B cell (primary cell): ENCODE measurements at regions not wholly inside any gene's neighbourhood (a gene's known extent, or its start where the extent isn't known, plus 50 kb on each side); places are given as distances from the start of the nearest gene placed in this dataset.

Source experiments
- ATAC-seq: fragments of 200-7000 bp; cut with Tn5 transposase; one replicate; pipeline ENCODE4 v1.10.0; 2021; ENCODE audit warnings: low read depth, mild to moderate bottlenecking, moderate number of reproducible peaks, moderate library complexity
- CTCF ChIA-PET: fragments of 350-600 bp; sonication (Branson Sonifier 250); formaldehyde crosslinking; loops from one replicate; lab custom pipeline; 2021; ENCODE audit warnings: antibody characterized with exemption, inconsistent platforms; lab: Charles Lee
- POLR2A ChIA-PET: fragments of 350-600 bp; sonication (Branson Sonifier 250); formaldehyde crosslinking; loops from one replicate; lab custom pipeline; 2021; ENCODE audit warnings: antibody characterized with exemption; lab: Charles Lee
- DNase-seq: peaks from one replicate; pipeline ENCODE4 v3.0.0; 2013
- H2AFZ ChIP-seq: 2 replicates; pipeline ENCODE4 v1.6.1; 2012; ENCODE audit warnings: mild to moderate bottlenecking, low read depth, low read length; ENCODE audit not compliant: insufficient read depth, poor library complexity, severe bottlenecking
- H3K27ac ChIP-seq, 2 donors: 1 replicate in 1 of 2; 2 replicates in 1 of 2; pipeline ENCODE4 v1.5.1; 2012 to 2013; ENCODE audit warnings: low read length in 2 of 2, mild to moderate bottlenecking in 2 of 2, moderate library complexity in 1 of 2
- H3K27me3 ChIP-seq, 4 experiments: fragments of 200-600 bp in 1 of 4; sonication (generic) in 1 of 4; replicated peaks in 1 of 4; 1 replicate in 2 of 4; 2 replicates in 2 of 4; pipeline versions ENCODE4 v1.6.1 to v1.7.0; 2013 to 2016; ENCODE audit warnings: low read length in 3 of 4, mild to moderate bottlenecking in 2 of 4, mixed read lengths in 1 of 4, moderate library complexity in 1 of 4; ENCODE audit not compliant: insufficient read depth in 4 of 4, control insufficient read depth in 3 of 4; ENCODE audit errors: control extremely low read depth in 1 of 4
- H3K36me3 ChIP-seq, 2 experiments: replicated peaks in 1 of 2; 1 replicate in 1 of 2; 2 replicates in 1 of 2; pipeline versions ENCODE4 v1.6.1 to v1.7.1; 2013; ENCODE audit warnings: low read length in 1 of 2; ENCODE audit not compliant: insufficient read depth in 2 of 2, control insufficient read depth in 1 of 2; ENCODE audit errors: control extremely low read depth in 1 of 2, extremely low read depth in 1 of 2
- H3K4me1 ChIP-seq, 2 donors: fragments of 200-600 bp in 1 of 2; sonication (generic) in 1 of 2; 1 replicate in 1 of 2; 2 replicates in 1 of 2; pipeline versions ENCODE4 v1.5.1 to v1.6.1; 2013 to 2017; ENCODE audit warnings: low read length in 2 of 2; ENCODE audit not compliant: control insufficient read depth in 2 of 2, insufficient read depth in 2 of 2
- H3K4me2 ChIP-seq: replicated peaks from 2 replicates; pipeline ENCODE3; 2012; ENCODE audit warnings: mild to moderate bottlenecking, low read depth, low read length; ENCODE audit not compliant: poor library complexity, severe bottlenecking
- H3K4me3 ChIP-seq, 5 experiments: fragments of 200-600 bp in 1 of 5; sonication (generic) in 1 of 5; 1 replicate in 3 of 5; 2 replicates in 2 of 5; pipeline versions ENCODE4 v1.5.1 to v1.7.0; 2011 to 2016; ENCODE audit warnings: low read length in 4 of 5, mild to moderate bottlenecking in 4 of 5, low read depth in 2 of 5, control low read depth in 1 of 5, moderate library complexity in 1 of 5; ENCODE audit not compliant: insufficient read depth in 1 of 5; ENCODE audit errors: control extremely low read depth in 1 of 5, extremely low read depth in 1 of 5
- H3K79me2 ChIP-seq: fragments of 200-600 bp; sonication (generic); one replicate; pipeline ENCODE4 v1.6.0; 2016; ENCODE audit warnings: low read length; ENCODE audit not compliant: control insufficient read depth, insufficient read depth
- H3K9ac ChIP-seq: fragments of 200-600 bp; sonication (generic); 2 replicates; pipeline ENCODE4 v1.6.1; 2017; ENCODE audit warnings: mild to moderate bottlenecking, low read length, moderate library complexity
- H3K9me3 ChIP-seq, 3 donors: one replicate each; pipeline versions ENCODE4 v1.6.1 to v1.7.1; 2013; ENCODE audit warnings: low read length in 2 of 3; ENCODE audit not compliant: control insufficient read depth in 2 of 3, insufficient read depth in 1 of 3; ENCODE audit errors: control extremely low read depth in 1 of 3
- H4K20me1 ChIP-seq: 2 replicates; pipeline ENCODE4 v1.6.0; 2012; ENCODE audit warnings: mild to moderate bottlenecking, low read length; ENCODE audit not compliant: insufficient read depth, control insufficient read depth, poor library complexity, severe bottlenecking
- H3K27ac Mint-ChIP-seq: one replicate; pipeline ENCODE4 v1.8.0; 2021; ENCODE audit warnings: mixed read lengths
- H3K27me3 Mint-ChIP-seq: one replicate; pipeline ENCODE4 v1.8.0; 2021; ENCODE audit warnings: mixed read lengths
- H3K4me1 Mint-ChIP-seq: one replicate; pipeline ENCODE4 v1.8.0; 2021; ENCODE audit warnings: mixed read lengths
- H3K4me3 Mint-ChIP-seq: one replicate; pipeline ENCODE4 v1.8.0; 2021; ENCODE audit warnings: mixed read lengths
- H3K9me3 Mint-ChIP-seq: one replicate; pipeline ENCODE4 v1.8.0; 2022; ENCODE audit warnings: mixed read lengths; ENCODE audit not compliant: insufficient read depth
- CTCF ChIP-seq: fragments of 200-600 bp; IDR thresholded peaks from one replicate; pipeline ENCODE4 v1.8.0; 2022; ENCODE audit warnings: antibody characterized with exemption, mild to moderate bottlenecking
- EZH2 ChIP-seq: IDR thresholded peaks from 2 replicates; pipeline ENCODE4 v1.6.1; 2012; ENCODE audit warnings: borderline replicate concordance, low read depth, mild to moderate bottlenecking, moderate library complexity, low read length; ENCODE audit not compliant: insufficient read depth, poor library complexity, severe bottlenecking
- WGBS: methylation state at CpG from one replicate; pipeline ENCODE4 v1.1.5; 2013; ENCODE audit warnings: missing lambda C conversion rate; ENCODE audit not compliant: insufficient coverage; 5-methylcytosine and 5-hydroxymethylcytosine counted together
- intact Hi-C: fragments of 100-400 bp; cut with micrococcal nuclease; formaldehyde crosslinking; loops from one replicate; pipeline ENCODE4 v1.10.0; 2022

GRCh38 chr16:80903616-80904015 is 99.2 kb upstream of the CDYL2 start:
- no peaks in the 10 kb centered on the region for H3K4me1 Mint-ChIP-seq

More at GRCh38 chr16:80903616-80904015, 99.2 kb upstream of the CDYL2 start:
- Mint-ChIP-seq H3K9me3 (no peaks in the 10 kb centered on the region), H3K27ac (no peak overlapping the region), H3K4me3 (no peak overlapping the region), H3K27me3 (peaks cover 5% of the 10 kb centered on the region)
- TF ChIP-seq EZH2: no peak
- TF ChIP-seq CTCF: no peak
- H2AFZ ChIP-seq: no peak overlapping the region
- H3K36me3 ChIP-seq: no peaks in the 10 kb centered on the region
- ATAC-seq (no peak), DNase-seq (no peak)
- H3K9me3 ChIP-seq: no peaks in the 10 kb centered on the region
- no peaks in the 10 kb centered on the region for H3K27me3 ChIP-seq
- intact Hi-C loops: no loop called here
- H3K27ac ChIP-seq: no peak overlapping the region
- no peaks in the 10 kb centered on the region for H3K4me1 ChIP-seq
- H3K4me3 ChIP-seq: no peak overlapping the region
- no peaks in the 10 kb centered on the region for H4K20me1 ChIP-seq
- no peak overlapping the region for H3K9ac ChIP-seq
- CTCF ChIA-PET: no interaction called here
- WGBS: 100% methylated on average over 5 of the region's 5 CpGs
- POLR2A ChIA-PET: no interaction called here
- no peak overlapping the region for H3K4me2 ChIP-seq
- no peaks in the 10 kb centered on the region for H3K79me2 ChIP-seq
